HG03565 (cell line): ENCODE measurements at regions not wholly inside any gene's neighbourhood (a gene's known extent, or its start where the extent isn't known, plus 50 kb on each side); places are given as distances from the start of the nearest gene placed in this dataset.

Experiments
- ATAC-seq: cut with Tn5 transposase; IDR thresholded peaks from one replicate; pipeline ENCODE4 v1.9.1; 2021; ENCODE audit warnings: mild to moderate bottlenecking, moderate library complexity; ENCODE audit not compliant: unreplicated experiment

GRCh38 chr4:96753216-96753615 lies 913.3 kb downstream of the PDHA2 start:
- no peak for ATAC-seq

GRCh38 chr4:96755569-96756484 lies 915.9 kb downstream of the PDHA2 start:
- no peak for ATAC-seq

GRCh38 chr4:96756584-96756983 lies 916.7 kb downstream of the PDHA2 start:
- no peak for ATAC-seq

- no peak for ATAC-seq
Observed at GRCh38 chr4:96763546-96763945, 923.7 kb downstream of the PDHA2 start.

DNA sequence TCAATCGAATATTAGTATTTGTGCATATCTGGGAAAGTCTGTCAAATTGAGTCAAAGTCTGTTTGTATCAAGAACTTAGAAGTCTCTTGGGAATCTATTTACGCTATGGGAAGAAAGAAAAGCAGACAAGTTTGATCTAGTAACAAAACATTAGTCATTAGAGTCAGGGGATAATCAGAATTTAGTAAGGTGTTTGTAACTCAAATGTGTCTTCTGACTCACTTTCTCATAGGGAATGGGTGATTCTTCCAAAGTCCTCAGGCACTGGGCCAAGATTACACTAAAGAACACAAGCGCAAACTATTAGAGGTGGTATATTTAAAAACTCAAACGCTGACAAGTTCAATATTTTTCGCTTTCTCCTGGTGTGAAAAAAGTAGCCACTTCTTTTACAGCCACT lies 926.5 kb downstream of the PDHA2 start:
- ATAC-seq: no peak

DNA sequence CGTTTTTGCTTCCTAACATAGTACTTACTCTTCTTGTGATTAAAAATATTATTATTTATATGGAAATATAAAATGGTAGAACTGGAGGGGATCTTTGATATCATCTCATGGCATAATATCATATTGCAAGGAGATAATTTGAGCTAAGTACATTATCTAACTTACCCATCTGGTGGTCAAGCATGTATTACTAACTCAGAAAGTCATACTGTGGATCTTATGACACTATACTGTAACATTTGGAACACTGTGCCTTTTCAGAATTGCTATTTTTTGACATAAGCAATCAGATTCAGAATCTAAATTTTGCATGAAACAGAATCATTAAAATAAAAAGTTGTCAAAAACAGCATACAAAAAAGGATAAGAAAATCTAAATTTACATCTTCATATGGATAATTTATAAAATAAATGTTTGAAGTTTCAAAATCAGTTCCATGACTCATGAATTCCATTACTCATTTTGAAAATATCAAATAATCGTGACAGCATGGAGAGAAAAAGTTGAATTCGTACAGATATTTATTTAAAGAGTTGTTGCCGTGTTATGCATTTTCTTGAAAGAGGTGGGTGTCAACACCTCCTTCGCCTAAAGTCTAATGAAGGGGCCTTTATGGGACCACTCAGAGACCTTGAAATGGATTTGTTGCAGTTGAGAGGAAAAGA lies 928.1 kb downstream of the PDHA2 start:
- ATAC-seq: no peak

DNA sequence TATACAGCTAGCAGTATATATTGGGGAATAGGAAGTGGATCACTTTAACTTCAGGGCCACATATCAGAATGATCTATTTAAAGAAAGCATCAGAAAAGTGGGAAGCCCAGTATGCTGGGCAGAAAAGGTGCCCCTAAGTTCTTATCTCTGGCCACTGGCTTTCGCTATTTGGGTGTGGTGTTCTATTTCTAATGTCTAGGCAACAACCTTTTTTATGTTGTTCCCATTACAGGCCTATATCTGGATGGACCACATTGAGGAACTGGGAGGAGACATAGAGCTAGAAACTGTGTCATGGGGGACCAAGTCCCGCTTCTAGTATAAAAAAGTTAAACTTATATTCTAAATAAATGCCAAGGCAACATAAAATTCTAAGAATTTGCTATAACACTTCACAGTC lies 935.6 kb downstream of the PDHA2 start:
- no peak for ATAC-seq

DNA sequence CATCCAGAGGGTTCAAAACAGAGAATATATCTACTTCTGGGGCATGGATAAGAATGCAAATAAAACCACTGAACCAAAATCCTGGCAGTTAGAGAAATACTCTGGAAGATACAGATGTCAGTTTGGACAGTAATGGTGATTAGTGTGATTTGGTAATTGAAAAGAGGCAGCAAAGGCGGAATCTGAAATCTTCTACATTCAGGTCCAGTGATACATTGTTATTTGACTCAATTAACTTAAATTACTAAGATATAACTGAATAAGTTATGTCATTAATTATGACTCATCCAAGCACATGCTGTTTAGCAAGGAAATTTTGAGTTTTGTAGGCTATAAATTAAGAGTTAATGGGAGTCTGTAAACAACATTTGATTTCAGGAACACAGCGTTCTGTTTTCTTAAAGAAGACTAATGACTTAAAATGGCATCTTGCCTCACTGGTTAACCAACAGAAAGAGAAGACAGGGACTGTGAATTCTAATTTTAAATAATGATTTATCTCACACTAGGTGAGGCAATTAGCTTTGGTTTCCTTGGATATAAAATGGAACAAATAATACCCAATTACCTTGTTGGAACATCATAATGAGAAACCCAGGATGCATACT lies 937.1 kb downstream of the PDHA2 start:
- ATAC-seq: no peak

DNA sequence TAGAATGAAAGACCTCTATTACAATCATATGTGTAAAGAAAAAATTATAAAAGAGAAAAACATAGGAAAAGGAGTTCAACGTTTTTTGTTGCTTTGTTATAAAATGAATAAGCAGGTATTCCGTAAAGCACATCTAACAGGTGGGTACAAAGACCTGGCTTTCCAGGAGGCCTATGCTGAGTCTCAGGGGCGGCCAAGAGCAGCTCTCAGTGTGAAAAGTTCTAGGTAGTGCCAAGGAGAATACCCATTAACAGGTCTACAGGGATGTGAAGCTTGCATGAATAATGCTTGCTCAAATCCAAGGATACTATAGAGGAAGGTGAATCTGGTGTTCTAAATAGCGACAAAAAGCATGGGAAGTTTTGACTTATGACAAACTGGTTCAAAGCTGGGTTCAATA lies 944.4 kb downstream of the PDHA2 start:
- no peak for ATAC-seq

DNA sequence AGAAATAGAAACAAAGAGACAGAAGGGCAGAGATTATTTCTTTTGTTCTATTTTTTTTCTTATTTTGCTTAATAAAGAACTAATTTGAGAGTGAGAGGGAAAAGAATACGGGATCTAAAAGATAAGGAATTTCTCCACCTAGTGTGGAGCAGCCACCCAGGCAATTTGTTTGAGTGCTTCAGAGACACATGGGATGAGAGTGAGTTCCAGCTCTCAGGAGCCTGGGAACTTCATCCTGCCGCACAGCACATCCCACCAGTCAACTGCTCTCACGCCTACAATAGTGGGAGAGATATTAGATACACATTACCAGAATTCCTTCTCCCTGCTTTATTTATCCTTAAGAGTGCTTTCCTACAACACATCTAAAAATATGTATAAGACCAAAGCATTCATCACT lies 946.4 kb downstream of the PDHA2 start:
- ATAC-seq: no peak

DNA sequence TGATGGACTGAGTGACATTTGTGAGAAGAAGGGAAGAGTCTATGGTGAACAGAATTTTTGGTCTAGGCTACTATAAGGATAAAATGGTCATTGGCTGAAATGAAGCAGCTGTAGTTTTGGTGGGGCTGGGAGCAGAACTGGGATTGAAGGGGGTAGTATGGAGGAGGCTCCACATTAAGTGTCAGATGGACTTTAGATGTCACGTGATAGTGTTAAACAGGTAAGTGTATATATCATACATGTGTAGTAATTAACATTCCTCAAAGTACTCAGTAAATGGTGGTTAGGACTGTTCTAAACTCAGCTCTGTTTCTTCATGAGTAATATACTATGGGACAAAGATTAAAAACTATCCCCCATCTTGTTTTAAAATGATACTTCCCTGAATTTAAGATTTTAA lies 947.9 kb downstream of the PDHA2 start:
- ATAC-seq: no peak

DNA sequence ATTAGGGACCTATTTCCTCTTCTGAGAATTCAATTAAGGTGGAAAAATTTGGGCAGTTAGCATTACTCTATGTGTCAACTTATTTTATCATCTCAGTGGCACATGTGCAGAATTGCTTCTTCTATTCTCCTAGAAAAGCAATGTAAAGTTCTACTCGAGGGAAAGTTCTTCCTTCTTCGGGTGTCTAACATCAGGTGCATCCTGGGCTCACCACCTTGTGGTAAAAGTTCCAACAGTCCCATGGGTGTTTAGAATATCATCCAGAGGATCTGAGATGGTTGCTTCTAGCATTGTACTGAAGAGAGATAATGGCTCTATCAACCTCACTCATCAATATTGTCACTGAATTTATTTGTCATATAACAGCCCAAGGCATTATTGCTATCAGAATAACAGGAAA lies 969.7 kb downstream of the PDHA2 start:
- ATAC-seq: no peak

- no peak for ATAC-seq
Observed at GRCh38 chr4:96827086-96827485, 987.2 kb downstream of the PDHA2 start.

DNA sequence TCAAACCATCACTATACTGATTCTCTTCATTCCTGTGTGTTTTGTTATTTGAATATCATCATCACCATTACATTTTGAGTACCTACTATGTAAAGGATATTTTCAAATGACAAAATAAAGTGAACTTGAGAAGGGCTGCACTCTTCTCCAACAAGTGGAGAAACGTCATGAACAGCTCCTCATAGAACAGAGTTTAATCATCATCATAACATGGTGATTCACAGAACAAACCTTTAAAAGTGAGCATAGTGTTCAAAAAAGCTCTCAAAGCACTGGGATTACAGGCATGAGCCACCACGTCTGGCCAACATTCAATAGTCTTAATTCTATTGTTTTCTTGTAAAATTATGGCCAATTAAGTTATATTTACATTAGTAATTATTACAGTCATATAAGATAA lies 993.9 kb downstream of the PDHA2 start:
- ATAC-seq: no peak

DNA sequence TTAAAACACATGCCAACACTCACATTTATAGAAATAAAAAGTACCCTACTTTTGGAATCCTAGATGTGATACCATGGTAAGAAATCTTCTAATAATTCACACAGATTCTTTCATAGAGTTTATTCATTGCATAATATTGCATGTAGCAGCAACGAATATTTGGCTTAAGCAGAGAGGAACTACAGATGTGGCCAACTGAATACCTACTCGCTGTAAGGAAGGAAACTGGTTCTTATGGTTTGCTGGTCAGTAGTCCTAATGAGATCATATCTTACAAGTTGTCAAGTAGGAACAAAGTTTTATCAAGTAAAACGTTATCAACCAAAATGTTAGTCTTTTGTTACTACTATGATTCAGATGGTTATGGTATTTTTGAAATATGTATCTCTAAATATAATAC lies 996.1 kb downstream of the PDHA2 start:
- ATAC-seq: no peak

DNA sequence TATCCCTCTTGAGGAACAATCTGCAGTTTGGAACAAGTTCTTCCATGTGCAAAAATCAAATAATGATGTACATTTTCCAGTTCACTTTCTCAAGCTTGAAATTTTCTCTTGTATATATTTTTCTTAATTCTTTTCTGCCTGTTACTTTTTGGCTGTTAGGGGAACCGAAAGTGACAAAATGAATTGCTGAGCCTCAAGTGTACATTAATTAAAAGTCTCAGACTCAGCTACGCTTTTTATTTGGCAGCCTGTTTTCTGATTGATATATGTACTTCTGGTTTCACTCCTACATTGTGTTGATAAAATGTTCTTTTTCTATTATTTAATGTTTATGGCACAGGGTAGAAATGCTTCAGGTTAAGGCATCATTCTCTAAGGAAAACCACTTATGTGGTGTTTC lies 999.5 kb downstream of the PDHA2 start:
- ATAC-seq: no peak

DNA sequence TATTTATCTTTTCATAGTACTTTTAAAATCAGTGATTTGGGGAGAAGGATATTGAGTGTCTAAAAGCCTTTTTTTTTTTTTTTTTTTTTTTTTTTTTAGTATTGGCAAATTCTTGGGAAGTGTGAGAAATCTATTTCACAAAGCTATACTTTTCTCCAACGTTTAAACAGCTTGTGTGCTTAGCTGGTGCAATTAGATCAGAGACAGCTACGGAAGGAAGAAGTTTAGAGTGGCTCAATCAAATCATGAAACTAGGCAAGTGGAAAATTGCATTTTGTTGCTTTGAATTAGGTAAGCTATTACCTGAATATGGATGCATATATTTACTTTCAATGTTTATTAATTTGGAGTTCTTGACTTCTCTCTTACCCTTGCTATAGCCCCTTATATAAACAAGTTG lies 1001.9 kb downstream of the PDHA2 start:
- no peak for ATAC-seq

DNA sequence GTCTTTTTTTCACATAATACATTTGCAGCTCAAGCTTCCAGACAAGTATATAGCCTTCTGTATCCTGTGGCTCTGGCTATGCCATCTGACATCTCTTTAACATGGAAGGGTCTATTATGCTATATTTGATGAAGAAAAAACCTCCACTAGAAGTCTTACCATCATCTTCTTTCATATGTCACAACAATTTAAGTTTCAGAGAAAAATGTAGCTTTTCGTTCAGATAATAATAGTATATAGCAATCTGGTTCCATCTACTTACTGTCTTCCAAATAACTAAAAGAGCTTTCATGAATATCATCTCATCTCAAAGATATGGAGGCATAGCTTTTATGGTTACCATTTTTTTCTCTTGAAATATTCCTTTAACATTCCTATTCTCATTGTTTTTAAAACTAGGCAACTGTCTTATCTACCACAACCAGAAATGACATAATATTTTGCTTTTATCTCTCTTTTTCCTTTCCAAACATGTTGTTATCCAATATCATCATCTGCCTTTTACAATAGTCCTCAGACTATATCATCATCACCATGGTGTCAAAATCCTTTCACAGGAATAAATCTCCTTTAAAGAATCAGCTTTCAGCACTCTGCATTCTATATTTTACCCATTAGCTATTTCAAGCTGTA lies 1005.1 kb downstream of the PDHA2 start:
- no peak for ATAC-seq

- ATAC-seq: no peak
Observed at GRCh38 chr4:96845819-96846218, 1005.9 kb downstream of the PDHA2 start.

- no peak for ATAC-seq
Observed at GRCh38 chr4:96874657-96875056, 1034.8 kb downstream of the PDHA2 start.

DNA sequence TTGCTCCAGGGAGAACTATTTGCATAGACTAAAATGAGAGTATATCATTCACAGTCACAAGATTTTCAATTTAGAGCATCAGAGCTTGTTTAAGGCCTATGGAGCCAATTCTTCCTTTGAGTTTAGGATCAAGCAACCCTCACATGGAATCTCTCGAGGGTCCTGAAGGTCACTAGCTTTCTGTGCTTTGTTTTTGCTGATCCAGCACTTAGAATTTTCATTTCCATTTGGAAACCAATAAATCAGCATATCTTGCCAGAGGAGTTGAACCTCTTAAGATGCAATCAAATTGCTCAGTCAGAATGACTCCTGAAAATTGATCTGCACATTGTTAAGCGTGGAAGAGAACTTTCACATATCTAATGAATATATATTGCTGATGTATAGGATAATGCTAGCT lies 1039.6 kb downstream of the PDHA2 start:
- ATAC-seq: no peak

GRCh38 chr4:96887857-96888256 lies 1048.0 kb downstream of the PDHA2 start:
- no peak for ATAC-seq
